GM12878 (cell line): ENCODE measurements at regions not wholly inside any gene's neighbourhood (a gene's known extent, or its start where the extent isn't known, plus 50 kb on each side); places are given as distances from the start of the nearest gene placed in this dataset.

ENCODE experiments used
- ATAC-seq: fragments of 200-7000 bp; cut with Tn5 transposase; 3 replicates; pipeline ENCODE4 v1.9.1; 2020; ENCODE audit warnings: mild to moderate bottlenecking, moderate library complexity
- BruUV-seq: library from RNA; stranded (reverse); fragments of 400-500 nt; replicated peaks from 2 replicates; lab custom pipeline; 2021; lab: Mats Ljungman, UMichigan
- CTCF ChIA-PET: fragments of 300-600 bp; sonication (Branson Sonifier 250); formaldehyde crosslinking; extraction: SDS; loops from one replicate; lab custom pipeline; 2021; ENCODE audit warnings: inconsistent platforms; lab: Yijun Ruan, JAX
- POLR2A ChIA-PET: fragments of 350-600 bp; formaldehyde crosslinking; extraction: SDS; loops from one replicate; lab custom pipeline; 2021; ENCODE audit warnings: inconsistent platforms; lab: Charles Lee
- RAD21 ChIA-PET: fragments of 300-600 bp; sonication (Branson Sonifier 250); formaldehyde crosslinking; loops from one replicate; lab custom pipeline; 2023; ENCODE audit warnings: antibody characterized with exemption; ENCODE audit not compliant: unreplicated experiment; lab: Charles Lee
- SMC1A ChIA-PET: fragments of 300-600 bp; sonication (Branson Sonifier 250); formaldehyde crosslinking; loops from one replicate; lab custom pipeline; 2023; ENCODE audit not compliant: unreplicated experiment, uncharacterized antibody; lab: Charles Lee
- DNase-seq: peaks from one replicate; pipeline ENCODE4 v3.0.0-alpha.2; 2011; ENCODE audit warnings: low read depth, low spot score
- FAIRE-seq: peaks from 3 replicates; lab custom pipeline; 2011; peaks lifted over from hg19 to GRCh38; lab: Jason Lieb, UNC
- H2AFZ ChIP-seq: 2 replicates; pipeline ENCODE4 v1.6.0; 2011; ENCODE audit warnings: low read depth, low read length, control low read depth; ENCODE audit not compliant: control insufficient read depth
- H3K27ac ChIP-seq: 2 replicates; pipeline ENCODE4 v1.5.1; 2011; ENCODE audit warnings: control low read depth; ENCODE audit not compliant: control insufficient read depth, insufficient read depth
- H3K27me3 ChIP-seq, 2 experiments: replicated peaks in 1 of 2; 2 replicates each; pipeline versions ENCODE4 v1.6.0 to v1.6.1; 2011; ENCODE audit warnings: low read length in 1 of 2; ENCODE audit not compliant: control insufficient read depth in 2 of 2, insufficient read depth in 2 of 2
- H3K36me3 ChIP-seq, 2 experiments: 2 replicates each; pipeline ENCODE4 v1.5.1; 2011; ENCODE audit warnings: low read length in 1 of 2; ENCODE audit not compliant: control insufficient read depth in 2 of 2, insufficient read depth in 2 of 2
- H3K4me1 ChIP-seq: 2 replicates; pipeline ENCODE4 v1.6.1; 2011; ENCODE audit warnings: mild to moderate bottlenecking, low read length, moderate library complexity, mixed read lengths; ENCODE audit not compliant: control insufficient read depth, insufficient read depth
- H3K4me2 ChIP-seq: 2 replicates; pipeline ENCODE4 v1.6.0; 2011; ENCODE audit warnings: control low read depth; ENCODE audit not compliant: control insufficient read depth, insufficient read depth
- H3K4me3 ChIP-seq: fragments of 200-600 bp; sonication (generic); 2 replicates; pipeline ENCODE4 v1.5.1; 2016
- H3K79me2 ChIP-seq: 2 replicates; pipeline ENCODE4 v1.6.0; 2011; ENCODE audit warnings: low read length; ENCODE audit not compliant: control insufficient read depth, insufficient read depth
- H3K9ac ChIP-seq: 2 replicates; pipeline ENCODE4 v1.8.0; 2011; ENCODE audit warnings: low read length, control low read depth, mixed read lengths; ENCODE audit not compliant: control insufficient read depth, insufficient read depth
- H3K9me3 ChIP-seq: replicated peaks from 3 replicates; pipeline ENCODE4 v1.5.1; 2011; ENCODE audit warnings: mild to moderate bottlenecking, low read length; ENCODE audit not compliant: control insufficient read depth, insufficient read depth
- H4K20me1 ChIP-seq: 2 replicates; pipeline ENCODE4 v1.6.0; 2011; ENCODE audit not compliant: control insufficient read depth, insufficient read depth
- BMI1 ChIP-seq: fragments of 450-650 bp; IDR thresholded peaks from 2 replicates; pipeline ENCODE4 v1.6.1; 2016; ENCODE audit warnings: mild to moderate bottlenecking, moderate library complexity, borderline replicate concordance
- KLF5 ChIP-seq: fragments of 450-650 bp; IDR thresholded peaks from 2 replicates; pipeline ENCODE4 v1.6.1; 2014; ENCODE audit warnings: mild to moderate bottlenecking; ENCODE audit not compliant: partially characterized antibody
- NR2C1 ChIP-seq: fragments of 450-650 bp; IDR thresholded peaks from 2 replicates; pipeline ENCODE4 v1.6.1; 2017; ENCODE audit warnings: antibody characterized with exemption, mild to moderate bottlenecking, moderate library complexity
- POLR2AphosphoS2 ChIP-seq: IDR thresholded peaks from 2 replicates; pipeline ENCODE4 v1.6.1; 2011; ENCODE audit warnings: low read depth, mild to moderate bottlenecking, low read length, improper control_type of control experiment, moderate library complexity
- RCOR1 ChIP-seq: conservative IDR thresholded peaks from 2 replicates; pipeline ENCODE4 v1.6.1; 2012; ENCODE audit warnings: low read depth, low read length, improper control_type of control experiment
- RELA ChIP-seq: fragments of 450-650 bp; IDR thresholded peaks from 2 replicates; pipeline ENCODE4 v1.8.0; 2014; ENCODE audit warnings: borderline replicate concordance; ENCODE audit not compliant: partially characterized antibody
- SIN3A ChIP-seq: IDR thresholded peaks from 2 replicates; pipeline ENCODE4 v1.6.1; 2012; ENCODE audit warnings: low read depth, low read length, improper control_type of control experiment
- TCF3 ChIP-seq: IDR thresholded peaks from 2 replicates; pipeline ENCODE4 v1.6.1; 2012; ENCODE audit warnings: low read depth, mild to moderate bottlenecking, low read length, borderline replicate concordance; ENCODE audit not compliant: insufficient read depth
- in situ Hi-C: fragments of 300-500 bp; cut with MboI; formaldehyde crosslinking; loops from 9 replicates; pipeline ENCODE4 v1.14.3; 2018; ENCODE audit warnings: mixed read lengths
- intact Hi-C: fragments of 100-400 bp; cut with micrococcal nuclease; formaldehyde crosslinking; loops from one replicate; pipeline ENCODE4 v1.14.2; 2022; ENCODE audit not compliant: unreplicated experiment
- TF ChIP-seq, protein P1 (sequence below): fragments of 450-650 bp; IDR thresholded peaks from 2 replicates; pipeline ENCODE4 v1.6.1; 2017; ENCODE audit warnings: mild to moderate bottlenecking, moderate library complexity
- TF ChIP-seq, protein P2 (sequence below): IDR thresholded peaks from 2 replicates; pipeline ENCODE4 v1.6.1; 2011; ENCODE audit warnings: mild to moderate bottlenecking, low read depth, low read length, moderate library complexity; ENCODE audit not compliant: insufficient replicate concordance
- TF ChIP-seq, protein P3 (sequence below), 3 experiments: IDR thresholded peaks in 2 of 3; conservative IDR thresholded peaks in 1 of 3; 2 replicates each; pipeline ENCODE4 v1.5.1; 2011; ENCODE audit warnings: low read depth in 3 of 3, low read length in 3 of 3, mild to moderate bottlenecking in 3 of 3, control low read depth in 2 of 3, moderate library complexity in 2 of 3, inconsistent platforms in 1 of 3, mixed read lengths in 1 of 3; ENCODE audit not compliant: control insufficient read depth in 2 of 3, insufficient read depth in 1 of 3; ENCODE audit errors: extremely low read depth in 1 of 3
- TF ChIP-seq, protein P4 (sequence below): fragments of 450-650 bp; formaldehyde crosslinking; IDR thresholded peaks from 2 replicates; pipeline ENCODE4 v1.4.0; 2022; ENCODE audit warnings: mild to moderate bottlenecking, moderate library complexity

DNA sequence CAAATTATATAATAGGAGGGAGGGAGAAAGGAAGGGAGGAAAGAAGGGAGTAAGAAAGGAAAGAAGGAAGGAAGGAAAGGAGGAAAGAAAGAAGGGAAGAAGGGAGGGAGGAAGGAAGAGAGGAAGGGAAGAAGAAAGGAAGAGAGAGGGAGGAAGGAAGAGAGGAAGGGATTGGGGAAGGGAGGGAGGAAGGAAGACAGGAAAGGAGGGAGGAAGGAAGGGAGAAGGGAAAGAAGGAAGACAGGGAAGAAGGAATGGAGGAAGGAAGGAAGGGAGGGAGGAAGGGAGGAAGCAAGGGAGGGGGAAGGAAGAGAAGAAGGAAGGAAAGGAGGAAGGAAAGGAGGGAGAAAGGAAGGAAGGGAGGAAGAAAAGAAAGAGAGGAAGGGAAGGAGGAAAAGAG lies 660.5 kb downstream of the EPM2A start:
- Histone ChIP-seq H3K27me3 (no peaks in the 10 kb centered on the region), H3K9me3 (no peaks in the 10 kb centered on the region), H2AFZ (no peak overlapping the region), H3K4me3 (no peak overlapping the region), H3K9ac (no peak overlapping the region), H4K20me1 (no peaks in the 10 kb centered on the region), H3K27ac (no peak overlapping the region), H3K36me3 (no peaks in the 10 kb centered on the region), H3K4me1 (no peaks in the 10 kb centered on the region), H3K79me2 (no peaks in the 10 kb centered on the region), H3K4me2 (no peak overlapping the region)
- ATAC-seq (no peak), FAIRE-seq (no peak), DNase-seq (no peak)
- BruUV-seq, result no TSS peak
- ChIA-PET CTCF (interaction anchor here (0.6 kb wide), 1 partner anchor 42 kb away, joined by 3 read pairs; no protein-coding TSS in a partner anchor), SMC1A (interaction anchor here (0.6 to 0.7 kb wide), 3 partner anchors 11 to 1511 kb away, joined by 3 read pairs; no protein-coding TSS in a partner anchor), POLR2A (no interaction called here), RAD21 (no interaction called here)
- in situ Hi-C loops, result no loop called here
- intact Hi-C loops, result no loop called here
- TF ChIP-seq BMI1 (no peak), TCF3 (no peak), SIN3A (no peak), KLF5 (no peak), NR2C1 (no peak), RELA (no peak), POLR2AphosphoS2 (no peak), RCOR1 (no peak)
- TF ChIP-seq, protein P1, sequence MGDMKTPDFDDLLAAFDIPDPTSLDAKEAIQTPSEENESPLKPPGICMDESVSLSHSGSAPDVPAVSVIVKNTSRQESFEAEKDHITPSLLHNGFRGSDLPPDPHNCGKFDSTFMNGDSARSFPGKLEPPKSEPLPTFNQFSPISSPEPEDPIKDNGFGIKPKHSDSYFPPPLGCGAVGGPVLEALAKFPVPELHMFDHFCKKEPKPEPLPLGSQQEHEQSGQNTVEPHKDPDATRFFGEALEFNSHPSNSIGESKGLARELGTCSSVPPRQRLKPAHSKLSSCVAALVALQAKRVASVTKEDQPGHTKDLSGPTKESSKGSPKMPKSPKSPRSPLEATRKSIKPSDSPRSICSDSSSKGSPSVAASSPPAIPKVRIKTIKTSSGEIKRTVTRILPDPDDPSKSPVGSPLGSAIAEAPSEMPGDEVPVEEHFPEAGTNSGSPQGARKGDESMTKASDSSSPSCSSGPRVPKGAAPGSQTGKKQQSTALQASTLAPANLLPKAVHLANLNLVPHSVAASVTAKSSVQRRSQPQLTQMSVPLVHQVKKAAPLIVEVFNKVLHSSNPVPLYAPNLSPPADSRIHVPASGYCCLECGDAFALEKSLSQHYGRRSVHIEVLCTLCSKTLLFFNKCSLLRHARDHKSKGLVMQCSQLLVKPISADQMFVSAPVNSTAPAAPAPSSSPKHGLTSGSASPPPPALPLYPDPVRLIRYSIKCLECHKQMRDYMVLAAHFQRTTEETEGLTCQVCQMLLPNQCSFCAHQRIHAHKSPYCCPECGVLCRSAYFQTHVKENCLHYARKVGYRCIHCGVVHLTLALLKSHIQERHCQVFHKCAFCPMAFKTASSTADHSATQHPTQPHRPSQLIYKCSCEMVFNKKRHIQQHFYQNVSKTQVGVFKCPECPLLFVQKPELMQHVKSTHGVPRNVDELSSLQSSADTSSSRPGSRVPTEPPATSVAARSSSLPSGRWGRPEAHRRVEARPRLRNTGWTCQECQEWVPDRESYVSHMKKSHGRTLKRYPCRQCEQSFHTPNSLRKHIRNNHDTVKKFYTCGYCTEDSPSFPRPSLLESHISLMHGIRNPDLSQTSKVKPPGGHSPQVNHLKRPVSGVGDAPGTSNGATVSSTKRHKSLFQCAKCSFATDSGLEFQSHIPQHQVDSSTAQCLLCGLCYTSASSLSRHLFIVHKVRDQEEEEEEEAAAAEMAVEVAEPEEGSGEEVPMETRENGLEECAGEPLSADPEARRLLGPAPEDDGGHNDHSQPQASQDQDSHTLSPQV, result no peak
- TF ChIP-seq, protein P2, sequence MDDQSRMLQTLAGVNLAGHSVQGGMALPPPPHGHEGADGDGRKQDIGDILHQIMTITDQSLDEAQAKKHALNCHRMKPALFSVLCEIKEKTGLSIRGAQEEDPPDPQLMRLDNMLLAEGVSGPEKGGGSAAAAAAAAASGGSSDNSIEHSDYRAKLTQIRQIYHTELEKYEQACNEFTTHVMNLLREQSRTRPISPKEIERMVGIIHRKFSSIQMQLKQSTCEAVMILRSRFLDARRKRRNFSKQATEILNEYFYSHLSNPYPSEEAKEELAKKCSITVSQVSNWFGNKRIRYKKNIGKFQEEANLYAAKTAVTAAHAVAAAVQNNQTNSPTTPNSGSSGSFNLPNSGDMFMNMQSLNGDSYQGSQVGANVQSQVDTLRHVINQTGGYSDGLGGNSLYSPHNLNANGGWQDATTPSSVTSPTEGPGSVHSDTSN, result no peak
- TF ChIP-seq, protein P3, sequence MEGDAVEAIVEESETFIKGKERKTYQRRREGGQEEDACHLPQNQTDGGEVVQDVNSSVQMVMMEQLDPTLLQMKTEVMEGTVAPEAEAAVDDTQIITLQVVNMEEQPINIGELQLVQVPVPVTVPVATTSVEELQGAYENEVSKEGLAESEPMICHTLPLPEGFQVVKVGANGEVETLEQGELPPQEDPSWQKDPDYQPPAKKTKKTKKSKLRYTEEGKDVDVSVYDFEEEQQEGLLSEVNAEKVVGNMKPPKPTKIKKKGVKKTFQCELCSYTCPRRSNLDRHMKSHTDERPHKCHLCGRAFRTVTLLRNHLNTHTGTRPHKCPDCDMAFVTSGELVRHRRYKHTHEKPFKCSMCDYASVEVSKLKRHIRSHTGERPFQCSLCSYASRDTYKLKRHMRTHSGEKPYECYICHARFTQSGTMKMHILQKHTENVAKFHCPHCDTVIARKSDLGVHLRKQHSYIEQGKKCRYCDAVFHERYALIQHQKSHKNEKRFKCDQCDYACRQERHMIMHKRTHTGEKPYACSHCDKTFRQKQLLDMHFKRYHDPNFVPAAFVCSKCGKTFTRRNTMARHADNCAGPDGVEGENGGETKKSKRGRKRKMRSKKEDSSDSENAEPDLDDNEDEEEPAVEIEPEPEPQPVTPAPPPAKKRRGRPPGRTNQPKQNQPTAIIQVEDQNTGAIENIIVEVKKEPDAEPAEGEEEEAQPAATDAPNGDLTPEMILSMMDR (IDR thresholded peaks at IDR 0.05 in 2 of 3, conservative IDR thresholded peaks at IDR 0.05 in 1 of 3; ENCODE audit: control insufficient read depth in 2 of 3, extremely low read depth in 1 of 3, insufficient read depth in 1 of 3, low read depth in 3 of 3, low read length in 3 of 3), result no peak
- TF ChIP-seq, protein P4, sequence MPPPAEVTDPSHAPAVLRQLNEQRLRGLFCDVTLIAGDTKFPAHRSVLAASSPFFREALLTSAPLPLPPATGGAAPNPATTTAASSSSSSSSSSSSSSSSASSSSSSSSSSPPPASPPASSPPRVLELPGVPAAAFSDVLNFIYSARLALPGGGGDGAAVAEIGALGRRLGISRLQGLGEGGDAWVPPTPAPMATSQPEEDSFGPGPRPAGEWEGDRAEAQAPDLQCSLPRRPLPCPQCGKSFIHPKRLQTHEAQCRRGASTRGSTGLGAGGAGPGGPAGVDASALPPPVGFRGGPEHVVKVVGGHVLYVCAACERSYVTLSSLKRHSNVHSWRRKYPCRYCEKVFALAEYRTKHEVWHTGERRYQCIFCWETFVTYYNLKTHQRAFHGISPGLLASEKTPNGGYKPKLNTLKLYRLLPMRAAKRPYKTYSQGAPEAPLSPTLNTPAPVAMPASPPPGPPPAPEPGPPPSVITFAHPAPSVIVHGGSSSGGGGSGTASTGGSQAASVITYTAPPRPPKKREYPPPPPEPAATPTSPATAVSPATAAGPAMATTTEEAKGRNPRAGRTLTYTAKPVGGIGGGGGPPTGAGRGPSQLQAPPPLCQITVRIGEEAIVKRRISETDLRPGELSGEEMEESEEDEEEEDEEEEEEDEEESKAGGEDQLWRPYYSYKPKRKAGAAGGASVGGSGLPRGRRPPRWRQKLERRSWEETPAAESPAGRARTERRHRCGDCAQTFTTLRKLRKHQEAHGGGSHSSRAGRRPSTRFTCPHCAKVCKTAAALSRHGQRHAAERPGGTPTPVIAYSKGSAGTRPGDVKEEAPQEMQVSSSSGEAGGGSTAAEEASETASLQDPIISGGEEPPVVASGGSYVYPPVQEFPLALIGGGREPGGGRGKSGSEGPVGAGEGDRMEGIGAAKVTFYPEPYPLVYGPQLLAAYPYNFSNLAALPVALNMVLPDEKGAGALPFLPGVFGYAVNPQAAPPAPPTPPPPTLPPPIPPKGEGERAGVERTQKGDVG, result no peak
